ENCODE measurements at regions not wholly inside any gene's neighbourhood (a gene's known extent, or its start where the extent isn't known, plus 50 kb on each side); places are given as distances from the start of the nearest gene placed in this dataset.

- Histone ChIP-seq H3K4me3 (no peak overlapping the region), H3K36me3 (ENCODE audit: control insufficient read depth in 2 of 2, insufficient read depth in 2 of 2, low read length in 1 of 2) (no peaks in the 10 kb centered on the region), H3K4me2 (ENCODE audit: control insufficient read depth, insufficient read depth) (no peak overlapping the region), H3K27me3 (replicated peaks in 1 of 2; ENCODE audit: control insufficient read depth in 2 of 2, insufficient read depth in 2 of 2, low read length in 1 of 2) (peaks cover 2 to 5% of the 10 kb centered on the region in 2 experiments; a peak in 2 of 4 replicates), H4K20me1 (ENCODE audit: control insufficient read depth, insufficient read depth) (no peaks in the 10 kb centered on the region), H3K9me3 (replicated peaks; ENCODE audit: control insufficient read depth, insufficient read depth, low read length) (no peaks in the 10 kb centered on the region), H3K4me1 (ENCODE audit: control insufficient read depth, insufficient read depth, low read length) (no peaks in the 10 kb centered on the region), H3K79me2 (ENCODE audit: control insufficient read depth, insufficient read depth, low read length) (no peaks in the 10 kb centered on the region), H3K27ac (ENCODE audit: control insufficient read depth, insufficient read depth) (no peak overlapping the region), H3K9ac (ENCODE audit: control insufficient read depth, insufficient read depth, low read length) (no peak overlapping the region), H2AFZ (ENCODE audit: control insufficient read depth, low read depth, low read length) (no peak overlapping the region)
- WGBS (ENCODE audit: insufficient coverage, insufficient replicate concordance, low lambda C conversion rate, missing lambda C conversion rate) = 2% methylated on average over 9 of the region's 9 CpGs
- DNase-seq (ENCODE audit: low read depth, low spot score) (no peak), ATAC-seq (peak; percentile 23; the same call in 1 of the 3 replicates), FAIRE-seq (no peak)
- intact Hi-C loops (cut with micrococcal nuclease; ENCODE audit: unreplicated experiment) (no loop called here), in situ Hi-C loops (cut with MboI) (no loop called here)
- ChIA-PET CTCF (interaction anchor here (1.4 kb wide), 1 partner anchor 30 kb away, joined by 3 read pairs; no protein-coding TSS in a partner anchor), RAD21 (ENCODE audit: unreplicated experiment) (no interaction called here), SMC1A (ENCODE audit: uncharacterized antibody, unreplicated experiment) (no interaction called here), POLR2A (no interaction called here)
- no TSS peak for BruUV-seq (replicated peaks)
- TF ChIP-seq E2F8 (IDR thresholded peaks at IDR 0.05; ENCODE audit: low read depth, partially characterized antibody) (no peak), CEBPZ (IDR thresholded peaks at IDR 0.05; ENCODE audit: low read depth, low read length) (no peak), ZNF217 (IDR thresholded peaks at IDR 0.05) (no peak), KAT2A (conservative IDR thresholded peaks at IDR 0.05; ENCODE audit: control insufficient read depth, low read depth, low read length) (no peak), MEF2A (IDR thresholded peaks at IDR 0.05; ENCODE audit: insufficient read depth, low read depth, low read length) (no peak), CHD2 (IDR thresholded peaks at IDR 0.05; ENCODE audit: borderline replicate concordance, low read depth, low read length) (no peak), RFX5 (IDR thresholded peaks at IDR 0.05; ENCODE audit: low read depth, low read length) (no peak), PML (IDR thresholded peaks at IDR 0.05; ENCODE audit: low read length) (no peak), FOXM1 (IDR thresholded peaks at IDR 0.05; ENCODE audit: low read depth, low read length) (no peak), ZBTB33 (IDR thresholded peaks at IDR 0.05) (no peak), CTCF (IDR thresholded peaks at IDR 0.05 in 2 of 3, conservative IDR thresholded peaks at IDR 0.05 in 1 of 3; ENCODE audit: control insufficient read depth in 2 of 3, extremely low read depth in 1 of 3, insufficient read depth in 1 of 3, low read depth in 3 of 3, low read length in 3 of 3) (no peak), SUZ12 (IDR thresholded peaks at IDR 0.05; ENCODE audit: unreplicated experiment) (no peak), ZNF384 (IDR thresholded peaks at IDR 0.05; ENCODE audit: borderline replicate concordance, low read depth, low read length) (no peak), CREM (IDR thresholded peaks at IDR 0.05; ENCODE audit: low read depth) (no peak), IKZF2 (IDR thresholded peaks at IDR 0.05) (no peak)
Measured at GRCh38 chr14:65927931-65928356, 515.4 kb downstream of the FUT8 start.

Measured in GM12878 (cell line).